Stimulated activated CD4-positive, alpha-beta T cell treated with anti-CD3 and anti-CD28 coated beads, Interleukin-2, amount 100 ng/mL, for 24 hours (primary cell): ENCODE measurements at regions not wholly inside any gene's neighbourhood (a gene's known extent, or its start where the extent isn't known, plus 50 kb on each side); places are given as distances from the start of the nearest gene placed in this dataset.

Experiments
- DNase-seq, 2 donors: peaks; one replicate each; pipeline ENCODE4 v3.0.0-alpha.2; 2020

DNA sequence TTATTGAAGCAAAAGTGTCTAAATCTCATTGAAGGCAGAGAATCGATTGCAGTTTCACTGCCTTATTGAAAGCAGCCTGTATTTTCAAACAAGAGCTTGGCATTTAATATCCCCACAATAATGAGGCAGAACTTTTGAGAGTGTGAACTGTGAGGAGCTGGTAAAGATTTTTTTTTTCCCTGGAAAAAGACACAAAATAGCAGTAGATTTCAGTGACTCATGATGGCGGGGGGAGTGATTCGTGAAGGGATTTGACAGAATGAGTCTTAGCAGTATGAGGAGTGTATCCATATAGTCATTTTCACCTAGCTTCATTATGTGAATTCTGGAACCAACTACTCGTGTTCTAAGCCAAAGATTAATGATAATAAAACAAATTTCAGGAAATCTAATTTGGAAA, 242.9 kb downstream of the ARL6IP6 start:
- no peak for DNase-seq

DNA sequence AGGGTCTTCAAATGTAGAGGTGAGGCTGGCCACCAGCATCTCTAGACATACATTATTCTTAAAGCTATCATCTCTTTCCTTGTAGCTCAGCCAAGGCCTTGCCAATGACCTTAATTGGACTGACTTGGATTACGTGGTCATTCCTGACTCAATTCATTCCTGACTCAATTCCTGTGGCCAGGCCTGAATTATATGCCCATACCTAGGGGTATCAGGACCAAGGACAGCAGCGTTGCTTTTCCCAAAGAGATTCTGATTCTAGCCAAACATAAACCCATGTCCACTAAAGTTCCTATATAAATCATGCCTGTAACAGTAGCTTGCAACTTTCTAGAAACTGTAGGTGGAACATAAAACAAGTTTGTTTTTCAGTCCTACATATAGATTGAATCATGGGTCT, 231.7 kb downstream of the ARL6IP6 start:
- DNase-seq, result no peak

DNA sequence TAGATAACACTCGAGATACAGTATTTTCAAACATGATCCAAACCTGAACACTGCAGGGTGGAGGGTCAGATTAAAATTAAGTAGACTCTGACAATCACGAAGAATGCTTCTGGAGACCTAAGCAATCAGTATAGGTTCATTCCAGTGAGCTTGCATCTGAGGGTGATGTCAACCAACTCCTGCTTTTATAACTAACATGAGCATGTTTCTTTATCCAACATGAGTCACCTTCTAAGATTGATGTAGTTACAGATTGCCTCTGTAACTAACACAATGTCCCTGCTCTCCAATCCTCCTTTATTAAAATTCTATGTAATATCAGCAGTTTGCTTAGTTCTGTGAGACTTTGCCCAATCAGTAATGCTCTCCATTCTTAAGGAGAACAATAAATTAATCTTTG, 225.7 kb downstream of the ARL6IP6 start:
- no peak for DNase-seq

DNA sequence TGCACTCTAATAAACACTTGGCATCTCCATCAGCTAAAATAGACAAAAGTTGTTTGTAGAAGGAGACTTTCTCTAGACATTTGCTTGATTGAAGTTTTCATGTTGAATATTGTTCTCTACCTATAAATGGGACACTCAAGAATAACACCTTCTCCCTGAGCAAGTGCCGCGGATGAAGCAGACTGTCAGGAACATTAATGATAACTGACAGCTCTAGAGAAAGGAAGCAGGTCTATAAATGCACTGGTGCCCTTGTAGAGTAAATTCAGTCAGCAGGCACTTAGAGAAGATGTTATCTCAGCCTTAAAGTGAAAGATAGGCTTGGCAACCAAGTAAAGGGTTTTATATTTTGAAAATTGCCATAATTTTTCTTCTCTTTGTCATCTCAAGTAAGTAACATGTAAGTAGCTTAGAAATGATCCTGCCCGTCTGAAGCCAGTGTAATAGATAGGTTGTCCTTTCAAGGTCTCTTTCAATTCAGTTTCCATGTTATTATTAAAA, 224.6 kb downstream of the ARL6IP6 start:
- DNase-seq, result no peak

DNA sequence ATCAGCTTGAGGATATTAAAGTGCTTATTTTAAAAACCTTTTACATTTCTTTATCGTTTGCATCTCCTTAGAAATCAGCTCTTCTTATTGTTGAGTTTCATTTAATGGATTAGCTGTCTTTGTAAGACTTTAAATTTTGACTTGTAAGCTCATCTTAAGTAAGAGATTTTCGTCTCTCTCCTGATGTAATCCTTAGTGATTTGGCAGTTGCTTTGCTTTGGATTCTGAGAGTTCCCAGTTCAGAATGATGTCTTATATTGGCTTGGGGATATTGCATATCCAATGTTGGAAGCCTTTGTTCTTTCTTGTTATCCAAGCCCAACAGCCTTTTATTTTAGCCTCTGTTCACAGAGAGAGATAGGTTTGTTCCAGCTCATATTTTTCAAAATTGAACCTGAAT, 212.1 kb downstream of the ARL6IP6 start:
- no peak for DNase-seq

DNA sequence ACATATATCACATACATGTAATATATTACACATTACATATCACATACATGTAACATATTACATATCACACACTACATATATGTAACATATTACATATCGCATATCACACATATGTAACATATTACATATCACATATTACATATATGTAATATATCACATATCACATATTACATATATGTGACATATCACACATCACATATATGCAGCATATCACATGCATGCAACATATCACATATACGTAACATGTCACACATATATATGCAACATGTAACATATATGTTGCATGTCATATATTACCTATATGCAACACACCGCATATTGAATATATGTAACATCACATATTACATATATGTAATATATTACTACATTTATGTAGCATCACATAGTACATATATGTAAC, 211.2 kb downstream of the ARL6IP6 start:
- DNase-seq, result no peak

DNA sequence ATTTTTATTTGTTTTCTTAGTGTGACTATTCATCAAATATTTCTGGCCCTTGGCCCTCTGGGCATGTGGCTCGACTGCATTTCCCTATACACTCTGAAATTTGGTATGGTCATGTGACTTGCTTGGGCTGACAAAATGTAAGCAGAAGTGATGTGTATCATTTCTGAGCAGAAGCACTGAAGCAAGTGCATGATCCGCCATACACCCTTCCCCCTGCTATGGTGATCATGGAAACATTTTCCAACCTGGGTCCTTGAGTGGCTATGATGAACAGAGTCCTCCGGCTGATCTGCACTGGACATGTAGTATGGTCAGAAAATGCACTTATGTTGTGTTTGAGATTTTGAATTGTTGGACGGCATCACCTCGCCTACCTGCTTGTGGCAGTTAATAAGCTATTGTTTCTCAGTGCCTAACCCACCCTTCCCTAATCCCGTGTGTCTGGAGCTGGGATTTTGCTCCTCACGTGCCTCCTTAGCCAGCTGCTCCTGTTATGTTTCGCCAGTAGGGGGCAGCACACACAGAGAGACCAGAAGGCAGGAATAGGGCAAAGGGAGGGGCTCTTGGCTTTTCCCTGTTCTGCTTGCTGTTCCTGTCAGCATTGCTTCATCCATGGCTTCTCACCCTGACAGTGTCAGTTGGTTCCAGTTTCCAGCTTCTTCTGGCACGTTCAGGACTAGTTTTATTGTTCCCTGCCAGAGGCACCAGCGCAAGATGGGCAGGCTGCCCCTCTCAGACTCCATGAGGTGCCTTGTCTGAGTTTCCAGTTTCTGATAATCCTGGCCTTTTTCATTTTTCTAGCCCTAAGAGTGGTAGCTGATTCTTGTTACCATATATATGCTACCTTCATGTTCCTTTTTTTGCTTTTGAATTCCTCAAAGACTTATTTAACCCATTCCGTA, 207.4 kb downstream of the ARL6IP6 start:
- peak; percentile 31 to 59 for DNase-seq

DNA sequence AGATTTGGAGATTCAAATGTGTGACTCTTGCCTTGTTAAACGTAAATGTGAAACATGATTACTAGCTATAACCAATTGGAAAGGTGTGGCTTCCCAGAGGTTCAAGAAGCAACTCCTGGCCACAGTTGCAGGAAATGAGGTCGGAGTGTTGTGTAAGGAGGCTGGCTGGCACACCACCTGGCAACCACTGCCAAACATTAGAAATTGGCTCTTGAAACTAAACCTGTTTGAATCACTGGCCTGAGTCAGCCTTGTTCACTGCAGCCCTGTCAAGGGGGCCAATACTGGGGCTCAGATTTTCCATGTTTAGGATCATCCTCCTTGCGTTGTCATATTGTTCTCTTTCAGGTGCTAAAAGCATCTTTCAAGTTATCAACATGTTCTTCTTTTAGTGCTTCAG, 206.3 kb downstream of the ARL6IP6 start:
- no peak for DNase-seq

DNA sequence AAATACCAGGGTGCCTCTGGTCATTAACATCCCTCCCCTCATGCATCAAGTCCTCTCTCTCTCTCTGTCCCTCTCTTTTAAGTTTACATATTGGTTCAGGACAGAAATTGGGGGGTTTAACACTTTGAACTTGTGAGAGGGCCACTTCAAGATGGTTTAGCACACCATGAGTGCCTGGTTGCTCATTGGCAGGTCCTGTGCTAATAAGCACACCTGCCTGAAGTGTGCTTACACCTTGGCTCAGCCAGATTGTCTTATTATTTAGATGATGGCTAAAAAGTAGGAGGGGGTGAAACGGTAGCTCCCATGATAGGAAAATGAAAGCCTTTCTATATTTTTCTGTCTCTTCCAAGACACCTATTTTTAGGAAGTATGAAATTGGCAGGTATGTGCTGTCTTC, 205.8 kb downstream of the ARL6IP6 start:
- DNase-seq, result no peak

DNA sequence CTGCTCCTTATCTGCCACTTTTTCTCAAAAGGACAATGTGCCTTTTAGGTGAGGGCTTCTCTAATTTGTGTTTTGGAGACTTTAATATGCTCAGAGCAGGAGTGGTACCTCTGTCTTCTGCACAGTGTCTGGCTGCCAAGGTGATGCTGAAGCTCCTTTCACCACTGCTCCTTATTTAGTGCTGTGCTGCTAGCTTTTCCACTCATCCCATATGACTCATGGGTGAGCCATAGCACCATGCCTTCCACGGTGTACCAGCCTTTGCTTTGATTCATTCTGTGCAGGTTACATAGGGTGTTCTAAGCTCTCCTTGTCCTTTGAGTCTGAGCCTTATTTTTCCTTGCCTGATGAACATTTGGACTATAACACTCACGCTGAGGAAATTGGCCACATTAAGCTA, 202.4 kb downstream of the ARL6IP6 start:
- no peak for DNase-seq

DNA sequence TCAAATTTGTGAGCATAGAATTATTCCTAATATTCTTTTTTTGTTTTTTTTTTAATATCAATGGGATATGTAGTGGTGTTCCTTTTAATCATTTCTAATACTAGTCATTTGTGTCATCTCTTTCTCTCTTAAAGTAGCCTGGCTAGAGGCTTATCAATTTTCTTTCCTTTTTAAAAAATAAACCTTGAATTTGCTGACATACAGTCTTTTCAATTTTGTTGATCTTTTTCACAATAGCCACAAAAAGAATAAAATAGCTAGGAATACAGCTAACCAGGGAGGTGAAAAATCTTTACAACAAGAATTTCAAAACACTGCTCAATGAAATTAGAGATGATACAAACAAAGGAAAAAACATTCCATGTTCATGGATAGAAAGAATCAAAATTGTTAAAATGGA, 192.6 kb downstream of the ARL6IP6 start:
- no peak for DNase-seq

DNA sequence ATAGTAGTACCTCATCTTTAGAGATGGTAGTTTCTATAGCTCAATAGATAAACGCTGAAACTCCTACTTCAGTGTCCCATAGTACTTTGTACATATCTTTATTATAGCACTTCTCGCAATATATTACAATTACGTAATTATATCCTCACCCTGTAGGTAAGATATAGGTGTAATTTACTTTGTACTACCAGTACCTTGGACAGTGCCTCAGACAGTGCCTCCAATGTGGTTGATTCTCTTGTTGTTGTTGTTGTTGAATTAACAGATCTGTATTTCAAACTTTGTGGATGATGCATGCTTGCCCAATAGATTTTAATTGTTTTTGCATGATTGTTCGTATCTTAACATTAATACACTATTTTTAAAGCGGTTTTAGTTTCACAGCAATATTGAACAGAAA, 188.6 kb downstream of the ARL6IP6 start:
- DNase-seq, result no peak

DNA sequence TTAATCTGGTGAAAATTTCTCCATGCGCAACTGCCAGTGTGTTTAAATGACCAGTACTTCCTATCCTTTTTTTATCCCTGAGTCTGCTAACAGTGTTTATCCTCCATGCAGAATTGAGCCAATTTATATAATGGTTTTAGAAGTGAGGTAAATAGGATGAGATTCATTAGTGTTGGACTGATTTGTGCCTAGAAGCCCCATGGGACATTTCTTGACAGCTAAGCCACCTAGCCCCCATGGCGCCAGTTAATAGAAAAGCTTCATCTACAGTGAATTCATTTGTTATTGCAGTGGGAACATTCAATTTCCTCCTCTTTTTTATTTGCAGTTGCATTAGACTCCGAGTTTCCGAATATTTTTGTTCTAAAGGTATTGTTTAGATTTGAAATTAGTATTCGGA, 175.6 kb downstream of the ARL6IP6 start:
- no peak for DNase-seq

DNA sequence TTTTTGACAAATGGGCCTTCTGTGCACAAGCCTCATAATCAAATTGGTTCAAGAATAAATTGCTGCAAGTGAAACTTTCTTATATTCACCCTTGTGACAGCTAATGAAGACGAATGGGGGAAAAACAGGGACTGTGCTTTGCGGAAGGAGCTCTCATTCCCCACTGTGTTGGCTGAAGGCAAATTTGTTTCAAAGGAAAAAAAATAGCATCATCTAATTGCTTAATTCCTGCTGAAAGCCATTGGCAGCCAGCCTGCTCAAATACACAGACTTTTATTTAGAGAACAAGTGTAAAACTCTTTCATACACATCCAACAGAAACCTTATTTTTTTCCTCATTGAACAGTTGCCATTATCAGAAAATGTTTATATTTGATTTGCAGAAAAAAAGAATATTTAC, 172.3 kb downstream of the ARL6IP6 start:
- DNase-seq, result no peak

DNA sequence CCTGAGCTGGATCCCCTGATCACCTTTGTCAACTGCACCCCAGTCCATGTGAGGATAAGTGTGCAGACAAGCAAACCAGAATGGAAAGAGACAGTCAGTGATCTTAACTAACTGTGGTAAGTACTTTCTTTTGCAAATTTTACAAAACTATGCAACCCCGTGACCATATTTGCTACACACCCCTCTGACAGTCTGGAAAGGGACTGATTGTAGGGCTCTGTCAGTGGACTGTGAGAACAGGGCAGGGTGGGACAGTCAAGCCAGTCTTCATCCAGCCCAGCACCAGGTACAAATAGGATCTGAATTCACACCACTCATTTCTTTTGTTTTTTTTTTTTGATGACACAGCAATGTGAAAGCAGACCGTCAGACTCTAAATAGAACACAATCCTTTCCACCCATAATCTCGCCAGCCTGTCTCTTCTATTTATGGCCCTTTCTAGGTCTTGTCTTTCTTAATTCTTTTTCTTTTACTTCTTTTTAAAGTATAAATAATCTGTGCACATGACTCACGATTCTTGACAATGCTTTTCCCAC, 165.6 kb downstream of the ARL6IP6 start:
- no peak for DNase-seq

DNA sequence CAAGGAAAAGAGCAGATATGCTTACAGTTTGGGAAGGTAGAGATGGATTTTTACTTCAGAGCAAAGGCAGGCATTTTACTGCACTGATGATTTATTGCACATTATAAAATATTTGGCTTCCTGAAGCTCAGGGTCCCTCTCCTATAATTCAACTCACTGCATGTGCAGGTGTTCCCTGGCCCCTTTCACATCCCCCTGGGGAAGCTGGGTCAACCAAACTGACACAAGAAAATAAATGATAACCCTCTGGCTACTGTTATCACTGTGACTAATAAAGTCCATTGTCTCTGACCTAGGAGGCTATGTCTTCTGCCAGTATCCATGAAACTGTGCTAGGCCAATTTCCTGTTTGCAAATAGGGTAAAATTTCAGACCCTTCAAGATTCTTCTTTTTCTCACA, 163.1 kb downstream of the ARL6IP6 start:
- DNase-seq, result no peak

DNA sequence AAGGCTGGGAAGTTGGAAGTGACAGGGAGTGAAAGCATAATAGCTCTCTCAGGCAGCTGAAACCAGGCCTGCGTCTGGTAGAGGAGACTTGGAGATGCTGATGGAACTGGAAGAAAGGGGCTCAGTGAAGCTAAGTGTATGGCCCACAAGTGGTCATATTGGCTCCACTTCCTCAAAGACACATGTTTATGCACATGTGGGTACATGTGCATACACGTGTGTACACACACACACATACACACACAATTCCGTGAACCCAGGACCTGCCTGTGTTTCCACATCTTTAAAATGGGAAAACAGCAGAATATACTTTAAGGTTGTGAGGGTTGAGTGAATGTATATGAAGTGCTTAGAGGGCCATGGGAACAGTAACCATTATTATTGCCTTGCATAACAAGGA, 160.9 kb downstream of the ARL6IP6 start:
- DNase-seq, result no peak

DNA sequence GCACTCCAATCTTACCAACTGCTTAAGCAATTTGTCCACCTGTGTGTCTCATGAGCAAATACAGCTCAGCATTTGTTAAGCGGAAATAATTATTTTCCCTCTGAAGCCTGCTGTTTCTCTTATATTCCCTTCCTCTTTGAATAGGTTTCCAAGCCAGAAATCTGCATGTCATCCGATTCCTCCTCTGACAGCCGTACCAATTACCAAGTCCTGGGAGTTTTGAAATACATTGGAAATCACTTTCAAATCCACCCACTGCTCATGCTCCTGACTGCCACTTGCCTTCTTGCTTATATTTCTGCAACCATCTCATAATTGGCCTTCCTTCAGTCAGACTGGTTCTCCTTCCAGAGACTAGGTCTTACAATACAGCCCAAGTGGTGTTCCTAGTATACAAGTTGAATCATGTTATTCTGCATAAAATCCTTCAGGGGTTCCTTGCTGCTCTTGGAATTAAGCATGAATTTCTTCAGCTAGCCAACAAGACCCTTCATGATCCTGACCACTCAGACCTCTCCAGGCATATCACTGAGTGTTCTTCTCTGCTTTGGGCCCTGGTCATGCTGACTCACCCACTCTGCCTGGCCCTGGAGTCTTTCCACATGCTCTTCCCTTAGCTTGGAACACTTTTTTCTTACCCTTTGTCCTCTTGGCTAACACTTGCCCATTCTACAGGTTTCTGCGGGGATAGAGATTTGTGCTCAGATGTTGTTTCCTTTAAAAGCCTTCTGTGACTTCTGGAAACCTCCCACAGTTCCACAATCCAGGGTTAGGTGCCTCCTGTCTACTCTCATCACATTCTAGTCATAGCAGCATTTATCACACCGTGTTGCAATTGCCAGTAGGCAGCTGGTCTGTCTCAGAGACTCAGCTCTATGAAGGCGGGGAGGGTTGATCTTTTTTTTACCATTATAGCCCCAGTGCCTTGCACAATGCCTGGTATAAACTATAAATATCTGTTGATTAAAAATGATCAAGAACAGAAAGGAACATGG, 157.6 kb downstream of the ARL6IP6 start:
- no peak for DNase-seq

DNA sequence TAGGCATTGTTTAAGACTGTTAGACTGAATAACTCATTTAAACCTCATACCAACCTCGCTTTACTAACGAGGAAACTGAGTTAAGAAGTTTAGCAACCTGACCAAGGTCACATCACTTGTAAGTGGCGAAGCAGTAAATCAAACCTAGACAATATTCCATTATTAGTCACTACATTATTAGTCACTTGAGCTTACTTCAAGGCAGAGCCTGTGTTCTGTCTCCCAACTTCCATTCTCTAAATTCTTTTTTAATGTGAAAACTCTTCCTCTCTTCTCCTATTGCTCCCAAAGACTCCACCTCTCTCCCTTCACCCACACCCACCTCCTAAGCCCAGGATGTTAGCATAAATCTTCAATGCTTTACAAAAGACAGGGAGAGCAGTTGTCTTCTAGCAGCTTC, 156.5 kb downstream of the ARL6IP6 start:
- no peak for DNase-seq

DNA sequence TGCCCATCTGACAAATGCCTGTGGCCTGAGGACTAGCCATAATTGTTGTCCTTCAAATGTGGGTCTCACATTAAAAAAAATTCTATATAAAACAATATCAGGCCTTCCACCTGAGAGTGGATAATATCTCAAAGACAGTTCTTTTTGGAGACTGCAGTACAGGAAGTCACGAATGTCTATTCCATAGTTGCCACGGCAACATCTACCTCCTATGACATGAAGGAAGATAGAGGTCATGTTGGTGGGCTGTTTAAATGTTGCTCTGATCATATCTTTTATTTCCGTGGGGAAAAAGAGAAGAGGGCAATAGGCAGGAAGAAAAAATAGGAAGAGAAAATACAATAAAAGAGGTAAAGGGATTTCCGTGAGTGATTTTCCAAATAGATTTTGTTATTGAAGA, 151.8 kb downstream of the ARL6IP6 start:
- no peak for DNase-seq

DNA sequence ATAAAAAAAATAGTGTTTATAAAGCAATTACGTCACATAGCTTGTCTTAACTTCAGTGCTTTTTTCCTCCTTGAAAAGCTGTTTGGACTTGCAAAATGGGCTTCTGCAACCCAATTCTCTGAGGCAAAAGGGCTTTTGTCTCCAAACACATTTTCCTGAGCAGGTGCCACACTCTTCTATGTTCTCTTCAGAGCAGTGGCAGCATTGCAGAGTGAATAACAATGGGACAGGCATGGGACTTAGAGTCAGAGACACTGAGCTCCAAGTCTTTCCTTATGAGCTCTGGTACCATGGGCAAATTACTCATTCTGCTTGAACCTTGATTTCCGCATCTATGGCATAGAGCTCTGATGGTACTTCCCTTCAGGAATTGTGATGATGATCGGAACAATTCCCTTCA, 149.0 kb downstream of the ARL6IP6 start:
- no peak for DNase-seq

DNA sequence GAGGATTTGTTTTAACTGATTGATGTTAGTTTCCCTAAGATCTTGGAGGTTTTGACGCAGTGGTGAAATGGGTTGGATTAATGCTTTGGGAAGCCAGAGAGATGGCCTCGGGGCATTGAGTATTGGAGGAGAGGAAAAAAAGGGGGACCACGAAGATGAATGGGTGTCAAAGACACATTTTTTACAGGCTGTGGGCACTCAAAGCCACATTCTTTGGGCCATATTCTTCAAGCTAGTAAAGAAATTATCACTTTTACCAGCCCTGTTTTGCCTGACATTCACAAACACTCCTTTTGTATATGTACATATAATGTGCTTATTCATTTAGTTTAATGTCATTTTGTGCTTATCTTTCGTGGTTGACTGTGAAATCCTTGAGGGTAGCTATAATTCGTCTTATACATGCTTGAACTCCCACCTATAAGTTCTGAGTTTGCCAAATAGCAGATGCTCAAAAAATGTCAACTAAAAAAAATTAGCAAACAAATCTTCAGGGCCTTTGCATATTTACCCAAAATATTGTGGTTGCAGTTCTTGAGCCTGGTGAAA, 146.3 kb downstream of the ARL6IP6 start:
- no peak for DNase-seq

DNA sequence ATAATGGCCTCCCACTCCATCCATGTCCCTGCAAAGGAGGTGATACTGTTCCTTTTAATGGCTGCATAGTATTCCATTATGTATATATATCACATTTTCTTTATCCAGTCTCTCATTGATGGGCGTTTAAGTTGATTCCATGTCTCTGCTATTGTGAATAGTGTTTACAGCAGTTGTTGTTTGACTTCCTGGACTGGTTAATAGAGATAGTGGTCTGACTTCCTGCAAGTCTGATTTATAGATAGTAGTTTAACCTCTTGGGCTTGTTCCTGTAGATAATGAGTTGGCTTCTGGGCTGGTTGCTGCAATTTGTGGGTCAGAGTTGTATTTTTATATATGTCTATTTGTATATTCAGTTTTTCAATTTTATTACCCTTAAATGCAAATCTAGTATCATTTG, 145.4 kb downstream of the ARL6IP6 start:
- DNase-seq, result no peak
